ENCODE measurements at regions not wholly inside any gene's neighbourhood (a gene's known extent, or its start where the extent isn't known, plus 50 kb on each side); places are given as distances from the start of the nearest gene placed in this dataset.

- no peak for TF ChIP-seq POLR2AphosphoS5 (IDR thresholded peaks at IDR 0.05; ENCODE audit: low read depth, low read length)
- TF ChIP-seq POLR2A (IDR thresholded peaks at IDR 0.05; ENCODE audit: low read depth, low read length): no peak
- no peak for TF ChIP-seq TAF1 (IDR thresholded peaks at IDR 0.05; ENCODE audit: borderline replicate concordance, low read depth, low read length)
These were observed 197.4 kb downstream of the DUSP6 start for GRCh38 chr12:89154743-89155499.

All from GM12892 (cell line).